ACC112 (cell line): ENCODE measurements at regions not wholly inside any gene's neighbourhood (a gene's known extent, or its start where the extent isn't known, plus 50 kb on each side); places are given as distances from the start of the nearest gene placed in this dataset.

ENCODE experiments used
- H2AFZ ChIP-seq: fragments of 200-600 bp; sonication (generic); one replicate; pipeline ENCODE4 v1.6.0; 2017; ENCODE audit warnings: antibody characterized with exemption, low read length; ENCODE audit not compliant: unreplicated experiment
- H3K27ac ChIP-seq: fragments of 200-600 bp; sonication (generic); 2 replicates; pipeline ENCODE4 v1.5.1; 2014; ENCODE audit warnings: low read depth, mild to moderate bottlenecking, antibody characterized with exemption, low read length, moderate library complexity
- H3K27me3 ChIP-seq: fragments of 200-600 bp; sonication (generic); 2 replicates; pipeline ENCODE4 v1.6.1; 2014; ENCODE audit warnings: mild to moderate bottlenecking, antibody characterized with exemption, low read length, moderate library complexity, mixed read lengths; ENCODE audit not compliant: insufficient read depth
- H3K36me3 ChIP-seq: fragments of 200-600 bp; sonication (generic); 2 replicates; pipeline ENCODE4 v1.6.1; 2016; ENCODE audit warnings: mild to moderate bottlenecking, antibody characterized with exemption, low read length, moderate library complexity, mixed read lengths; ENCODE audit not compliant: insufficient read depth
- H3K4me1 ChIP-seq: fragments of 200-600 bp; sonication (generic); one replicate; pipeline ENCODE4 v1.6.1; 2016; ENCODE audit warnings: low read length, mixed read lengths; ENCODE audit not compliant: insufficient read depth, unreplicated experiment, control insufficient read depth
- H3K4me3 ChIP-seq: fragments of 200-600 bp; sonication (generic); 2 replicates; pipeline ENCODE4 v1.5.1; 2014; ENCODE audit warnings: mild to moderate bottlenecking, low read depth, low read length
- H3K79me2 ChIP-seq: fragments of 200-600 bp; sonication (generic); one replicate; pipeline ENCODE4 v1.6.0; 2016; ENCODE audit warnings: low read length; ENCODE audit not compliant: control insufficient read depth, unreplicated experiment, insufficient read depth

DNA sequence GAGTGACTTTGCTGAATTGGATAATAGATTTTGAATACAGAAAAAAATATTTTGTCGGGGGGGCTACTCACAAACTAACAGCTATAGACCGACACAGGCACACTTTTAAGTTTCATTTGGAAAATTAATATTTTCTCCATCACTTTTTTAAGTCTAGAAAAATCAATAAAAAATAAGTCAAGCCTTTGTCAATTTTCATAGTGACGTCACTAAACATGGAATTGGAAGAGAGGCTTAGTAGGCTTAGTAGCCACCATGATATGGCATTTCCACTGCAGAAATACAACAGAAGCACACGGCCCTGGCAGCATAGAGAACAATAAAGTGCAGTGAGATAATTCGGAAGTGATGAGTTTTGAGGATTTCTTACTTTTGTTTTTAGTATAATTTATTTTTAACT is 357.2 kb downstream of the RPS24 start:
- Histone ChIP-seq H3K79me2 (no peaks in the 10 kb centered on the region), H3K27ac (no peak overlapping the region), H3K36me3 (no peaks in the 10 kb centered on the region), H3K27me3 (peaks cover 90% of the 10 kb centered on the region), H2AFZ (no peak overlapping the region), H3K4me1 (no peaks in the 10 kb centered on the region), H3K4me3 (no peak overlapping the region)

- no peaks in the 10 kb centered on the region for H3K36me3 ChIP-seq
Measured at GRCh38 chr10:78391585-78391984, 357.9 kb downstream of the RPS24 start.

GRCh38 chr10:78392197-78392596 is 358.5 kb downstream of the RPS24 start:
- no peak overlapping the region for H3K27ac ChIP-seq
- no peak overlapping the region for H3K4me3 ChIP-seq
- peaks cover 89% of the 10 kb centered on the region for H3K27me3 ChIP-seq
- no peaks in the 10 kb centered on the region for H3K79me2 ChIP-seq
- H3K36me3 ChIP-seq, result no peaks in the 10 kb centered on the region
- no peaks in the 10 kb centered on the region for H3K4me1 ChIP-seq
- no peak overlapping the region for H2AFZ ChIP-seq

More at GRCh38 chr10:78391585-78391984, 357.9 kb downstream of the RPS24 start:
- H3K27ac ChIP-seq, result no peak overlapping the region
- no peak overlapping the region for H2AFZ ChIP-seq
- no peaks in the 10 kb centered on the region for H3K79me2 ChIP-seq
- H3K4me1 ChIP-seq, result no peaks in the 10 kb centered on the region
- H3K27me3 ChIP-seq, result peaks cover 88% of the 10 kb centered on the region
- no peak overlapping the region for H3K4me3 ChIP-seq

GRCh38 chr10:78393094-78393493 is 359.4 kb downstream of the RPS24 start:
- Histone ChIP-seq H3K27me3 (peaks cover 89% of the 10 kb centered on the region), H3K79me2 (no peaks in the 10 kb centered on the region), H3K4me1 (no peaks in the 10 kb centered on the region), H3K4me3 (no peak overlapping the region), H3K27ac (no peak overlapping the region), H2AFZ (no peak overlapping the region), H3K36me3 (no peaks in the 10 kb centered on the region)

DNA sequence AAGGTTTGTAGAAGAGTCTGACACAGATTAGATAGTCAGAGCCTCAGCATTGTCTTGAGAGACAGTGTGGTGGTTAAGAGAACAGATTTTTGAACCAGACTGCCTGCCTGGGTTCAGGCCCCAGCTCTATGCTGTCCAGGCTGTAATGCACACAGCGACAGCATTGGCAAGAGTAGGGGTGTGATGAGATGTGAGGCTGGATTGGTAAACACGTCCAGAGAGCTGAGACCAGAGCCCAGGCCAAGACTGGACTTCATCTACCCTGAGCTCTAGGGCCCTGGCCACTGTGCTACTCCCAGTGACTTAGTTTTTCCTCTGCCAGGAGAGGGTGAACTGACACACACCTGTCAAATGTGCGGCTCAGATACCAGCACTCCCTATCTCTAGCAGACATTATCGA is 360.4 kb downstream of the RPS24 start:
- H3K27ac ChIP-seq, result no peak overlapping the region
- H2AFZ ChIP-seq, result no peak overlapping the region

GRCh38 chr10:78395162-78395561 is 361.5 kb downstream of the RPS24 start:
- Histone ChIP-seq H3K4me3 (no peak overlapping the region), H3K36me3 (no peaks in the 10 kb centered on the region), H3K27me3 (peaks cover 81% of the 10 kb centered on the region), H3K4me1 (no peaks in the 10 kb centered on the region), H2AFZ (no peak overlapping the region), H3K79me2 (no peaks in the 10 kb centered on the region), H3K27ac (no peak overlapping the region)

More for the DNA sequence above, 360.4 kb downstream of the RPS24 start:
- Histone ChIP-seq H3K27me3 (peaks cover 86% of the 10 kb centered on the region), H3K79me2 (no peaks in the 10 kb centered on the region), H3K4me1 (no peaks in the 10 kb centered on the region), H3K36me3 (no peaks in the 10 kb centered on the region), H3K4me3 (no peak overlapping the region)

DNA sequence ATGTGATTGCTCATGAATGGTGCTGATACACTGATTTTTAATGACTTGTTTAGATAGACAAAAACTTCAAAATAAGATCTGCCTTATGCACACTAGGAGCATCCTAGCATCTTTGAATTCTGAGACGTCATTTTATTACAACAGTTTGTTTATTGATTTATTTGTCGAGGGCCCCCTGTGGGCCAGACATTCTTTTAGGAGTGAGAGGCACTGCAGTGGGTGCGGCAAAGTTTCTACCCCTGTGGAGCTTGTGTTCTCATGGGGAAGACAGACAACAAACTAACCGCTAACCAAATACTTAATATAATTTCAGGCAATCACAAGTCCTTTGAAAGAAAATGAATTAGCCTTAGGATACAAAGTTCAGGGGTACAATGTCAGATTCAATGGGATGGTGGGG is 363.1 kb downstream of the RPS24 start:
- Histone ChIP-seq H3K4me3 (no peak overlapping the region), H2AFZ (no peak overlapping the region), H3K36me3 (no peaks in the 10 kb centered on the region)

DNA sequence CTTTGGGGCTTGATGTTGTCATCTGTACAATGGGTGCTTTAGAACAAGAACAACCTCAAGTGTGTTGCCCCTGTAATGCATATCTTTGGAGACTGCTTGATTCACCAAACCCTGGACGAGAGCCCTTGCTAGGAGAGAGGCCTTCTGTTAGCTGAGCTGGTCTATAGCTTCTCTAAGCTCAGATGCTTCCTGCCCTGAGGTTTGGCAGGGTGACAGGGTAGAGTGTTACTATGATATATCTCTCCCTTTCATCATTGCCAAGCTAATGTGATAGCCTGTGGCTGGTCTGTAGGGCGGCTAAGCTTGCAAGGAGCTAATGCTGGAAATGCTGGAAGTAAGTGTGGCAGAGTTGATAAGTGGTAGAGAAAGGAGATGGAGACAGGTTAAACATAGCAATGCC is 364.1 kb downstream of the RPS24 start:
- Histone ChIP-seq H3K4me3 (no peak overlapping the region), H3K79me2 (no peaks in the 10 kb centered on the region), H3K27me3 (peaks cover 64% of the 10 kb centered on the region), H3K36me3 (no peaks in the 10 kb centered on the region), H2AFZ (no peak overlapping the region), H3K27ac (no peak overlapping the region), H3K4me1 (no peaks in the 10 kb centered on the region)

More for the DNA sequence above, 363.1 kb downstream of the RPS24 start:
- Histone ChIP-seq H3K4me1 (no peaks in the 10 kb centered on the region), H3K79me2 (no peaks in the 10 kb centered on the region), H3K27ac (no peak overlapping the region), H3K27me3 (peaks cover 75% of the 10 kb centered on the region)

GRCh38 chr10:78398382-78398781 is 364.7 kb downstream of the RPS24 start:
- no peak overlapping the region for H3K27ac ChIP-seq
- H3K79me2 ChIP-seq, result no peaks in the 10 kb centered on the region
- H3K4me1 ChIP-seq, result no peaks in the 10 kb centered on the region
- no peak overlapping the region for H2AFZ ChIP-seq
- H3K4me3 ChIP-seq, result no peak overlapping the region
- peaks cover 58% of the 10 kb centered on the region for H3K27me3 ChIP-seq
- no peaks in the 10 kb centered on the region for H3K36me3 ChIP-seq

- Histone ChIP-seq H2AFZ (no peak overlapping the region), H3K4me1 (no peaks in the 10 kb centered on the region), H3K79me2 (no peaks in the 10 kb centered on the region), H3K36me3 (no peaks in the 10 kb centered on the region), H3K4me3 (no peak overlapping the region), H3K27me3 (peaks cover 62% of the 10 kb centered on the region), H3K27ac (no peak overlapping the region)
Measured at GRCh38 chr10:78401624-78402367, 368.1 kb downstream of the RPS24 start.

GRCh38 chr10:78402591-78402990 is 368.9 kb downstream of the RPS24 start:
- H3K27ac ChIP-seq, result no peak overlapping the region
- peaks cover 62% of the 10 kb centered on the region for H3K27me3 ChIP-seq
- no peak overlapping the region for H2AFZ ChIP-seq
- no peaks in the 10 kb centered on the region for H3K36me3 ChIP-seq
- H3K4me3 ChIP-seq, result no peak overlapping the region
- H3K4me1 ChIP-seq, result no peaks in the 10 kb centered on the region
- no peaks in the 10 kb centered on the region for H3K79me2 ChIP-seq
